ENCODE measurements at regions not wholly inside any gene's neighbourhood (a gene's known extent, or its start where the extent isn't known, plus 50 kb on each side); places are given as distances from the start of the nearest gene placed in this dataset. TPM values are rescaled to one million over a fixed set of nuclear protein-coding genes. Genes with fewer than 3 reads are reported as not detected.

DNA sequence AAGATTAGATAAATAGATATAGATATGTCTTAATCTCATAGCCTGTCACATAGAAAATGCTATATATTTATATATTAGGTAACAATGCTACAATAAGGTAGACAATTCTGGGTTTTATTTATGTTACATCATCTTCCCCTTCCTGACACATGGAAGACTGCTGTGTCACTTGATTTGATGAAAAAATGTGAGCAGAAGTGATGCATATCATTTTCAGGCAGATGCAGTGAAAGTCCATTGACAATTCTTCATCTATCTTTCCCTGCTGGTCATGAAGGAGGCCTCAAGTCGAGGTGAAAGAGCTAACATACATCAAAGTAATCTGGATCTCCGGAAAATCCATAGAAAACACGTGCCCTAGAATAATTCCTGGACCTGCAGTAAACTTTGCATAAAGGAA lies 57.8 kb upstream of the CHD1 start:
- intact Hi-C loops (cut with micrococcal nuclease): no loop called here
- H3K27ac ChIP-seq (ENCODE audit: low read depth in 1 of 2, low read length in 2 of 2): no peak overlapping the region
- H3K4me2 ChIP-seq (replicated peaks; ENCODE audit: extremely low read depth, low read length, poor library complexity, severe bottlenecking): no peak overlapping the region
- H2AFZ ChIP-seq (ENCODE audit: insufficient read depth, low read depth, low read length, poor library complexity, severe bottlenecking): no peak overlapping the region
- Mint-ChIP-seq H3K36me3 (no peaks in the 10 kb centered on the region), H3K9me3 (peaks cover 0 to 3% (median 0%) of the 10 kb centered on the region in 7 donors), H3K4me1 (peaks cover 36% of the 10 kb centered on the region), H3K27ac (peak overlapping the region in 2 of 7 donors; percentile 6 to 37), H3K27me3 (ENCODE audit: low read depth in 3 of 3) (peaks cover 0 to 2% (median 0%) of the 10 kb centered on the region in 3 donors), H3K4me3 (no peak overlapping the region)
- no peaks in the 10 kb centered on the region for H3K79me2 ChIP-seq (ENCODE audit: insufficient read depth, low read length)
- TF ChIP-seq, protein P1, sequence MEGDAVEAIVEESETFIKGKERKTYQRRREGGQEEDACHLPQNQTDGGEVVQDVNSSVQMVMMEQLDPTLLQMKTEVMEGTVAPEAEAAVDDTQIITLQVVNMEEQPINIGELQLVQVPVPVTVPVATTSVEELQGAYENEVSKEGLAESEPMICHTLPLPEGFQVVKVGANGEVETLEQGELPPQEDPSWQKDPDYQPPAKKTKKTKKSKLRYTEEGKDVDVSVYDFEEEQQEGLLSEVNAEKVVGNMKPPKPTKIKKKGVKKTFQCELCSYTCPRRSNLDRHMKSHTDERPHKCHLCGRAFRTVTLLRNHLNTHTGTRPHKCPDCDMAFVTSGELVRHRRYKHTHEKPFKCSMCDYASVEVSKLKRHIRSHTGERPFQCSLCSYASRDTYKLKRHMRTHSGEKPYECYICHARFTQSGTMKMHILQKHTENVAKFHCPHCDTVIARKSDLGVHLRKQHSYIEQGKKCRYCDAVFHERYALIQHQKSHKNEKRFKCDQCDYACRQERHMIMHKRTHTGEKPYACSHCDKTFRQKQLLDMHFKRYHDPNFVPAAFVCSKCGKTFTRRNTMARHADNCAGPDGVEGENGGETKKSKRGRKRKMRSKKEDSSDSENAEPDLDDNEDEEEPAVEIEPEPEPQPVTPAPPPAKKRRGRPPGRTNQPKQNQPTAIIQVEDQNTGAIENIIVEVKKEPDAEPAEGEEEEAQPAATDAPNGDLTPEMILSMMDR (IDR thresholded peaks at IDR 0.05): no peak
- WGBS (ENCODE audit: insufficient coverage): 67% methylated on average over 1 of the region's 3 CpGs
- H3K9ac ChIP-seq (ENCODE audit: insufficient read depth, low read length, poor library complexity, severe bottlenecking): no peak overlapping the region
- peak in 1 of 3 donors; percentile 20 for DNase-seq
- peaks cover 22 to 35% of the 10 kb centered on the region in 2 donors for H3K4me1 ChIP-seq (ENCODE audit: control insufficient read depth in 1 of 2, insufficient read depth in 2 of 2, low read length in 2 of 2)
- H3K4me3 ChIP-seq (replicated peaks in 1 of 3; ENCODE audit: low read depth in 2 of 3, low read length in 3 of 3): no peak overlapping the region
- no peaks in the 10 kb centered on the region for H3K27me3 ChIP-seq (ENCODE audit: control insufficient read depth in 2 of 2, insufficient read depth in 2 of 2, low read length in 2 of 2)
- no peaks in the 10 kb centered on the region for H4K20me1 ChIP-seq (ENCODE audit: insufficient read depth, low read length)
- H3K9me3 ChIP-seq (replicated peaks in 1 of 2; ENCODE audit: control insufficient read depth in 1 of 2, insufficient read depth in 1 of 2, low read length in 2 of 2): no peaks in the 10 kb centered on the region
- H3K36me3 ChIP-seq (replicated peaks in 1 of 2; ENCODE audit: control insufficient read depth in 1 of 2, insufficient read depth in 2 of 2, low read length in 2 of 2): no peaks in the 10 kb centered on the region

DNA sequence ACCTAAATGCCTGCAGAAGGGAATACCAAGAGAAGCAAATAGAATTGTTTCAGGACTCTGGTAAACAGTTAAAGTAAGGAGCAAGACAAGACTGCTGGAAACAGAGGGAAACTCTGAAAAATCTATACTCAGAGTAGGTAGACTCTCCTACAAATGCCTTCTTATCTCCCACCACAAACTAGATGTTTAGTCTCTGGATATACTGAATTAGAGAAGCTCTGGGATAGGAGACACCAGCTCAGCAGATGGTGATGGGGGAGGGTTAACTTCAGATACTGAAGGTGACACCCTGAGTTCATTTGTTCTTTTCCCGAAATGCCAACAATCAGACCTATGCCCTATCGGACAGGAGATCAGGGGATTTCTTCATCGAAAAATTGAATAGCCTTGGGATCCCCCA lies 54.1 kb upstream of the CHD1 start:
- Histone ChIP-seq H3K36me3 (replicated peaks in 1 of 2; ENCODE audit: control insufficient read depth in 1 of 2, insufficient read depth in 2 of 2, low read length in 2 of 2) (no peaks in the 10 kb centered on the region), H3K27ac (ENCODE audit: low read depth in 1 of 2, low read length in 2 of 2) (no peak overlapping the region), H4K20me1 (ENCODE audit: insufficient read depth, low read length) (no peaks in the 10 kb centered on the region), H3K9me3 (replicated peaks in 1 of 2; ENCODE audit: control insufficient read depth in 1 of 2, insufficient read depth in 1 of 2, low read length in 2 of 2) (no peaks in the 10 kb centered on the region), H3K27me3 (ENCODE audit: control insufficient read depth in 2 of 2, insufficient read depth in 2 of 2, low read length in 2 of 2) (no peaks in the 10 kb centered on the region), H3K9ac (ENCODE audit: insufficient read depth, low read length, poor library complexity, severe bottlenecking) (no peak overlapping the region), H3K4me1 (ENCODE audit: control insufficient read depth in 1 of 2, insufficient read depth in 2 of 2, low read length in 2 of 2) (peaks cover 9 to 17% of the 10 kb centered on the region in 2 donors), H3K4me3 (replicated peaks in 1 of 3; ENCODE audit: low read depth in 2 of 3, low read length in 3 of 3) (no peak overlapping the region), H3K4me2 (replicated peaks; ENCODE audit: extremely low read depth, low read length, poor library complexity, severe bottlenecking) (no peak overlapping the region), H2AFZ (ENCODE audit: insufficient read depth, low read depth, low read length, poor library complexity, severe bottlenecking) (no peak overlapping the region), H3K79me2 (ENCODE audit: insufficient read depth, low read length) (no peaks in the 10 kb centered on the region)
- H3K4me1 Mint-ChIP-seq: peaks cover 18% of the 10 kb centered on the region
- no peaks in the 10 kb centered on the region for H3K36me3 Mint-ChIP-seq
- no peak for DNase-seq
- intact Hi-C loops (cut with micrococcal nuclease): no loop called here
- WGBS (ENCODE audit: insufficient coverage): no CpG with 5 or more reads among the region's 3 CpGs
- H3K27ac Mint-ChIP-seq: peak overlapping the region in 1 of 7 donors; percentile 64
- TF ChIP-seq, protein P1 (IDR thresholded peaks at IDR 0.05): no peak
- no peaks in the 10 kb centered on the region for H3K27me3 Mint-ChIP-seq (ENCODE audit: low read depth in 3 of 3)
- no peak overlapping the region for H3K4me3 Mint-ChIP-seq
- no peaks in the 10 kb centered on the region for H3K9me3 Mint-ChIP-seq

Small RNAs in the stretch of these regions (small RNA-seq; reads per million reads assigned to genes)
- gene MTND4LP5 (ENCODE audit: insufficient read length, low read depth) (not detected), gene RF00019 (ENCODE audit: insufficient read length, low read depth) (not detected), gene RNU6-1119P (ENCODE audit: insufficient read length, low read depth) (not detected)
